Thyroid gland (tissue), 4 donors: ENCODE measurements at regions not wholly inside any gene's neighbourhood (a gene's known extent, or its start where the extent isn't known, plus 50 kb on each side); places are given as distances from the start of the nearest gene placed in this dataset.

Experiments
- POLR2A ChIP-seq, 2 donors: fragments of 450-650 bp; IDR thresholded peaks; one replicate each; pipeline ENCODE4 v1.6.1; 2017; ENCODE audit warnings: antibody characterized with exemption in 2 of 2, mild to moderate bottlenecking in 2 of 2, moderate library complexity in 1 of 2
- TF ChIP-seq, protein P1 (sequence below), 6 experiments: fragments of 200-600 bp in 3 of 6; fragments of 450-650 bp in 3 of 6; sonication (generic) in 3 of 6; IDR thresholded peaks; one replicate each; pipeline ENCODE4 v1.5.1; 2016 to 2019; ENCODE audit warnings: antibody characterized with exemption in 6 of 6, mild to moderate bottlenecking in 2 of 6, inconsistent platforms in 1 of 6, moderate library complexity in 1 of 6

DNA sequence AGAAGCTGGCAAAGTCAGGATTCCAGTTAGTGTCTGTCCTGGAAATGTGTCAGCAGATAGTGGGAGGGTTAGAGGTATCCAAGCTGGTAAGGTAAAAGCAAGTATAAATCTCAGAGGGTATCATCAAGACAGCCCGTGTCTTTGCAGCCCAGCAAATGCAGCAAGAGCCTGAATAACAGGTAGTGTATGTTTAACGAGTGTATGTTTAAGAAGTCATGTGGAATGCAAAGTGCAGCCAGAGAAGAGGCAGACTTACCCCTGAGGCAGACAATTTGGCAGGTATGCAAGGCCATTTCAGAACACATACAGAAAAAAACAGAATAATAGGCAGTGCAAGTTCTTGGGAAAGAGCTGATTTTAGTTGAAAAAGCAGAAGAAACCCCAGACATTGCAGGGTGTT, 411.0 kb upstream of the NEGR1 start:
- TF ChIP-seq, protein P1, sequence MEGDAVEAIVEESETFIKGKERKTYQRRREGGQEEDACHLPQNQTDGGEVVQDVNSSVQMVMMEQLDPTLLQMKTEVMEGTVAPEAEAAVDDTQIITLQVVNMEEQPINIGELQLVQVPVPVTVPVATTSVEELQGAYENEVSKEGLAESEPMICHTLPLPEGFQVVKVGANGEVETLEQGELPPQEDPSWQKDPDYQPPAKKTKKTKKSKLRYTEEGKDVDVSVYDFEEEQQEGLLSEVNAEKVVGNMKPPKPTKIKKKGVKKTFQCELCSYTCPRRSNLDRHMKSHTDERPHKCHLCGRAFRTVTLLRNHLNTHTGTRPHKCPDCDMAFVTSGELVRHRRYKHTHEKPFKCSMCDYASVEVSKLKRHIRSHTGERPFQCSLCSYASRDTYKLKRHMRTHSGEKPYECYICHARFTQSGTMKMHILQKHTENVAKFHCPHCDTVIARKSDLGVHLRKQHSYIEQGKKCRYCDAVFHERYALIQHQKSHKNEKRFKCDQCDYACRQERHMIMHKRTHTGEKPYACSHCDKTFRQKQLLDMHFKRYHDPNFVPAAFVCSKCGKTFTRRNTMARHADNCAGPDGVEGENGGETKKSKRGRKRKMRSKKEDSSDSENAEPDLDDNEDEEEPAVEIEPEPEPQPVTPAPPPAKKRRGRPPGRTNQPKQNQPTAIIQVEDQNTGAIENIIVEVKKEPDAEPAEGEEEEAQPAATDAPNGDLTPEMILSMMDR (IDR thresholded peaks at IDR 0.05) = no peak
- TF ChIP-seq POLR2A (IDR thresholded peaks at IDR 0.05) = no peak
